Right renal pelvis (tissue), 4 donors: ENCODE measurements at regions not wholly inside any gene's neighbourhood (a gene's known extent, or its start where the extent isn't known, plus 50 kb on each side); places are given as distances from the start of the nearest gene placed in this dataset.

ENCODE experiments used
- DNase-seq, 4 donors: peaks; one replicate each; pipeline ENCODE4 v3.0.0-alpha.2; 2013; ENCODE audit warnings: low read depth in 4 of 4, low spot score in 3 of 4, missing footprints in 1 of 4

- no peak for DNase-seq
These were observed 1107.3 kb upstream of the NRXN1 start for GRCh38 chr2:52139241-52139640.

GRCh38 chr2:52135235-52135634, 1103.3 kb upstream of the NRXN1 start:
- DNase-seq, result no peak

DNA sequence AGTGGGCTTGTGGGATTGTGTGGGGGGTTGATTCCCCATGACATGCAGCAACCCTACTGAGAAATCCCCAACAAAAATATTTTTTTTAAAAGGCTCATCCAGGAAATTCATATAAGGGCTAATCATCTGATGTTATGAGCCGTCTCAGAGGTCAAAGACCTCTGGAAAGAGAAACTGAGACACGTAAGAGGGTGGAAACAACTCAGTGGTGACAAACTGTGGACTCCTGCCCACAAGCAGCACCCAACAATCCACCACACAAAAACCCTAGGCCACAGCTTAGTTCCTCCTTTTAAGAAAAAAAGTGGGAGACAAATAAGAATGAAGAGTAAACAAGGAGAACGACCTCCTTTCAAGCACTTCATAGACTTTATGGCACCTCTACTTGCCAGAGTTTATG, 1096.1 kb upstream of the NRXN1 start:
- no peak for DNase-seq

- DNase-seq, result no peak
These were observed 1095.6 kb upstream of the NRXN1 start for GRCh38 chr2:52127527-52127926.

DNA sequence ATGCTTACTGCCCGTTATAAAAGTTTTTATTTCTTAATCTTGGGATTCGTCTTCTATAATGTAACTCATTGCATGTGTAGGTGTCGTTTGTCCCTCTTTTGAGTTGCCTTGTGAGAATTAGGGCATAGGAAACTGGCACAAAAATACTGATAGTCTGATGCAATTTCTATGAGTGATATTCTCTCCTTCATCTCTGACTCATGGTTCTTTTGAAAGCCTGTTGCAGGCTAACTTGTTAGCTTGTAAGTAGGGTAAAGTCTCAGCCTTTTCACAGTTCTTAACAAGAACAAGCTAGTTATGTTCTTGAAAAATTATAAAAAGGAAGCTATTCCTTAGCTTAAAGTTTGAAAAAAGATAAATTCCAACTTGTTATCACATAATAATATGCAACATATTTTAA, 1085.4 kb upstream of the NRXN1 start:
- no peak for DNase-seq

DNA sequence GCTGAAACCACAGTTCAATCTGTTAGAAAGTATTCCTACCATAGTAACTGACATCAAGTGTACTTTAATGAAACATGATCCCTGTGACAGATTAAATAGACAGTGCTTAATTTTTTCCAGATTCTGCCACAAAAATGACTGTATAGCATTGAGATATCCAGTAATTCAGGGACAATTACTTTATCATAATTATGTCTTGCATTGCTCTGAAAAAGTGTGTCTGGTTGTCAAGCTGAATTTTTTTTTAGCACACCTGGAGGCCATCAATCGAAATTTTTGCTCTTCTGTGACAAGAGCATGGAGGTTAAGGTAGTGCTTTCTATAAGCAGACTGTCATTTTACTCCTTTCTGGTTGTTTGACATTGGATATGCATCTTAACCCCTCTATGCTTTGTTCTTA, 1083.8 kb upstream of the NRXN1 start:
- no peak for DNase-seq

DNA sequence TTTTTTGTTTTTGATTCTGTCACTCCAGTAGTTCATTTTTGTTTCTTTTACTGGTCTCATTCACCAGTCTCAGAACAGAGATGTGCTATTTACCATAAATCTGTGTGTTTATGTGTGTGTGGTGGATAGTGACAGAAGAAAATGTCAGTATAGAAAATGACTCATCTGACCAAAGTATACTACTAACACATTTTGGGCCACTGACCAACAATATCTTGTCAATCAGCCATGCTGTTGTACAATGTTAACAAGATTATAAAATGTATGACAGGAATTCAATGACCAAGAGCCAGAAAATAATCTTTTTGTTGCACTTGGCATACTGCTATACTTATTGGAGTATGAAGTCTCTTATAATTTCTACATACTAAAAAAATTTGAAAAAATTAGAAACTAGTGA, 1081.4 kb upstream of the NRXN1 start:
- DNase-seq, result no peak

DNA sequence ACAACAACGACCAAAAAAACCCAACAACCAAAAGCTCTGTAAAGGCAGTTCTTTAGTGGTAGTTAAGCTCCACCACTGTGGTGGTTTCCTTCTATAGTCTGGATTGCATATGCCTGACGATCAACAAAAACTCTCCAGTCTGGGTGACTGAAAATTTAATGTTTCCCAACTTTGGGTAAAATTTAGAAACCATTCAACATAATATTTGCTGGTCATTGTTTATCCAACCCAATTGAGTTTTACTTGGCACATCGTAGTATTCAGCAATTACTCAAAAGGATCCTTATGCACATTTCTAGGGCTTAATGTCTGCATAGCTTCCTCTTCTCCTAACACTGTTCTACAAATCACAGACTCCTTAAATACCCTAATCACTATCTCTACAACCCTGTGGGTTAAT, 1080.2 kb upstream of the NRXN1 start:
- DNase-seq, result no peak

DNA sequence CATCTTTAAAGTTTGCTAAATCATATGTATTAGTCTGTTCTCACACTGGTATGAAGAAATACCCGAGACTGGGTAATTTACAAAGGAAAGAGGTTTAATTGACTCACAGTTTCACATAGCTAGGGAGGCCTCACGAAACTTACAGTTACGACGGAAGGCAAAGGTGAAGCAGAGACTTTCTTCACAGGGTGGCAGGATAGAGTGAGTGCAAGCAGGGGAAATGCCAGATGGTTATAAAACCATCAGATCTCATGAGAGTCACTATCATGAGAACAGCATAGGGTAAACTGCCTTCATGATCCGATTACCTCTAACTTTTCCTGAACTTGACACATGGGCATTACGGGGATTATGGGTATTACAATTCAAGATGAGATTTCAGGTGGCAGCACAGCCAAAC, 1075.2 kb upstream of the NRXN1 start:
- DNase-seq, result no peak

DNA sequence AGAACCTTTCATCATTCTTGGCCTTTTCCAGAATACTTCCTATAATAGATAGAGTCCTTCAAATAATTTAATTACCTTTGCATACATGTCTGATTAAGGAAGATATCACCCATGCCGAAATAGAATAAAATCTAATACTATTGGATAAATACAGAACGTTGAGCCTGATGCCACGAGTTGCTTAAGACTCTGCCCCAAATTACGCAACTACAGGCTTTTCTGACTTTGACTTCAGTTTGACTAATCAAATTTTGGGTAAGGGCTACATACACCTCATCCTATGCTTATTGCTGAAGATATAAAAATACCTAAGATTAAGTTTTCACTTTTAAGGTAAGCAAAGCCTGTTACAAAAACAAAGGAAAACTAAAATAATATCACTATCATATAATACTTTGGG, 1065.1 kb upstream of the NRXN1 start:
- DNase-seq, result no peak

DNA sequence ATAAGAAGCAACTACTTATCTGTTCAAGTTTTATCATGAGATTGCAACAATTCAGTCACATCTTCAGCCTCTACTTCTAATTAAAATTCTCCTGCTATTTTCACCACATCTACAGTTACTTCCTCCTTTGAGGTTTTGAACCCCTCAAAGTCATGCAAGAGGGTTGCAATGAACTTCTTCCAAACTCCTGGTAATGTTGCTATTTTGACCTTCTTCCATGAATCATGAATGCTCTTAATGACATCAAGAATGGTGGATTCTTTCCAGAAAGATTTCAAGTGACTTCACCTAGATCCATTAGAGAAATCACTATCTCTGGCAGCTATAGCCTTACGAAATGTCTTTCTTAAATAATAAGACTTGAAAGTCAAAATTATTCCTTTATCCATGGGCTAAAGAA, 1052.8 kb upstream of the NRXN1 start:
- no peak for DNase-seq

- DNase-seq, result no peak
These were observed 1051.3 kb upstream of the NRXN1 start for GRCh38 chr2:52083214-52083613.

DNA sequence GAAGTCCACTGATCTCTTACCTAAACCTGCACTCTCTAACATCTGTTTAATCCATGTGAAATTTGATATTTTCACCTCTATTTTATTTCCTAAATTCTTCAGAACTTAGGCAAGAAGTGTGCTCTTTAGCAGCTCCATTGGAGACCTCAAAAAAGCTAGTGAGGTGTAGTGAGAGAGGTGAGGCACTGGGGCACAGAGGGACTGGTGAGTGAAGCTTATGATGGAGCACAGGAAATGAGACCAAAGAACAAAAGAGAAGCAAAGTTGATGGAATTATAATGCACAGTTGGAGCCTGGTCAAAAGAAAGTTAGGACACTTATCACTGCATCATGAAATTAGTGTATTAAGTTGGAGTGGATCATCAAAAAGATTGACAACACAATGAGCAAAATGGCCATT, 1050.7 kb upstream of the NRXN1 start:
- DNase-seq, result no peak

- no peak for DNase-seq
These were observed 1047.7 kb upstream of the NRXN1 start for GRCh38 chr2:52079602-52080001.

- no peak for DNase-seq
These were observed 1045.2 kb upstream of the NRXN1 start for GRCh38 chr2:52077159-52077558.

- DNase-seq, result no peak
These were observed 1042.3 kb upstream of the NRXN1 start for GRCh38 chr2:52074130-52074719.

DNA sequence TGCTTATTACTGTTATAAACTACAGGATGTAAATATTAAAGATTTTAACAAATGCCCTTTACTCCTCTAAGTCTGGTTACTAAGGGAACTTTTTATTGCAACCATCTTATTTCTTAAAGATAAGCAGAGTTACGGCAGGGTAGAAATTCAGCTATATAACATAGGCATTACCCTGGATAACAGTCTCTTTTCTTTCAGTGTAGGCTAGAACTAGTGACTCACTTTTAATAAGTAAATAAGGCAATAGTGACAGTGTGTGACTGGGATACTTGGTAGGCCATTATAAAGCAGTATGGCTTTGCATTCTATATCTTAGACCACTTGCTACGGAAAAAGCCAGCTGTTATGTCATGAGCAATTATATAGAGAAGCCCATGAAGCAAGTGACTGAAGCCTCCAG, 1041.0 kb upstream of the NRXN1 start:
- no peak for DNase-seq

- no peak for DNase-seq
These were observed 1038.7 kb upstream of the NRXN1 start for GRCh38 chr2:52070665-52071064.

DNA sequence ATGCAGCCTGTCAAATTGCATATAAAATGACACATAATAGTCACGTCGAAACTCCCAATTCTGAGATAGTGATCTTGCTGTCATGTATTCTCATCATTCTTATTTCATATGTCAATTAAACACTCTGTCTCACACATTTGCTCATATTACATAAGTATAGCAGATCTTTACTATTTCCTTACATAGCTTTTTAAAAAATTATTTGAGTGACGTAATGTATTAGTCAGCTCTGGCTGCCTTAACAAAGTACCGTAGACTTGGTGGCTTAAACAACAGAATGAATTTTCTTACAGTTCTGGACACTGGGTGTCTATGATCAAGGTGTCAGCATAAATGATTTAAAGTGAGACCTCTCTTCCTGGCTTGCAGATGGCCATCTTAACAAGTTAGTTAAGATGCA, 1032.3 kb upstream of the NRXN1 start:
- no peak for DNase-seq

- DNase-seq, result no peak
These were observed 1022.9 kb upstream of the NRXN1 start for GRCh38 chr2:52054824-52055223.

DNA sequence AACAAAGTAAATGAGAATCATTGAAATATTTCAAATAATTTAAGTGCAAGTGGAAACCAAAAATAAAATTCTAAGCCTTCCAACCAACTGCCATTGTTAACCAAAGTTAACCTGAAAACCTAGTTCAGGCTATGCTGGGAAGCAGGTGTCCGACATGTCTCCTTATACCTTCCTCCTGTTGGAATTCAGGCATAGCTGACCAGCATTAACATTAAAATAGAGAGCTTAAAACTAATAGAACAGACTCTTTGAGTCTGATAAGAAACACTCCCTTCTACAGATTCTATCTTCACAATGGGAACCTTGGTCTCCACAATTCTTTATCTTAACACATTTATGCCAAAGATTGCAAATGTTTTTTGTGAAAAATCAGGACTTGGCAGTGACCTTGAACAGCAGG, 1004.9 kb upstream of the NRXN1 start:
- no peak for DNase-seq

DNA sequence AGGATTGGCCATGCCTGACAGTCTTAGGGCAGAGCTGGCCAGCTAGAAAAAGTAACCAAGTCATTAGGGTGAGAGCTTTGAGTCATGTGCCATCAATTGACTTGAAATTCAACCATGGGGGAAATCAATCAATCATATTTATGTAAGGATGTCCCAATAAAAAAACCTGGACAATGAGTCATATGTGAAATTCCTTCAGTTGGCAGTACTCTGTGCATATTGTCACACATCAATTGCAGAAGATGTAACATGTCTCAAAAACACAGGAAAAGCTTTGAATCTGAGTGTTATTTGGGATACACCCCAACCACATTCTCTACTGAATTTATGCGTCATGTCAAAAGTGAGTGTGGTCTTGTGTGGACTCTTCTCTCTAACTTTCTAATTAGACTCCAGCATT, 1004.1 kb upstream of the NRXN1 start:
- no peak for DNase-seq

- DNase-seq, result no peak
These were observed 1003.5 kb upstream of the NRXN1 start for GRCh38 chr2:52035391-52035790.
